ENCODE measurements at regions not wholly inside any gene's neighbourhood (a gene's known extent, or its start where the extent isn't known, plus 50 kb on each side); places are given as distances from the start of the nearest gene placed in this dataset.

- DNase-seq (ENCODE audit: low read depth): no peak
Observed at GRCh38 chr18:60134806-60135205, 235.0 kb downstream of the PMAIP1 start.

- no peak for DNase-seq (ENCODE audit: low read depth)
Observed at GRCh38 chr18:60130284-60130683, 230.5 kb downstream of the PMAIP1 start.

GRCh38 chr18:60123031-60123430 is 223.2 kb downstream of the PMAIP1 start:
- DNase-seq (ENCODE audit: low read depth): no peak

GRCh38 chr18:60122339-60122738 is 222.5 kb downstream of the PMAIP1 start:
- no peak for DNase-seq (ENCODE audit: low read depth)

GRCh38 chr18:60120231-60120750 is 220.5 kb downstream of the PMAIP1 start:
- DNase-seq (ENCODE audit: low read depth): no peak

GRCh38 chr18:60117321-60117720 is 217.5 kb downstream of the PMAIP1 start:
- DNase-seq (ENCODE audit: low read depth): no peak

GRCh38 chr18:60113396-60113795 is 213.6 kb downstream of the PMAIP1 start:
- no peak for DNase-seq (ENCODE audit: low read depth)

GRCh38 chr18:60112369-60112768 is 212.6 kb downstream of the PMAIP1 start:
- no peak for DNase-seq (ENCODE audit: low read depth)

GRCh38 chr18:60111525-60111924 is 211.7 kb downstream of the PMAIP1 start:
- DNase-seq (ENCODE audit: low read depth): no peak

- no peak for DNase-seq (ENCODE audit: low read depth)
Observed at GRCh38 chr18:60110836-60111235, 211.0 kb downstream of the PMAIP1 start.

- no peak for DNase-seq (ENCODE audit: low read depth)
Observed at GRCh38 chr18:60100778-60101177, 201.0 kb downstream of the PMAIP1 start.

GRCh38 chr18:60099709-60100108 is 199.9 kb downstream of the PMAIP1 start:
- DNase-seq (ENCODE audit: low read depth): no peak

GRCh38 chr18:60096428-60096827 is 196.6 kb downstream of the PMAIP1 start:
- DNase-seq (ENCODE audit: low read depth): no peak

GRCh38 chr18:60092073-60092472 is 192.3 kb downstream of the PMAIP1 start:
- no peak for DNase-seq (ENCODE audit: low read depth)

- DNase-seq (ENCODE audit: low read depth): no peak
Observed at GRCh38 chr18:60090170-60090569, 190.4 kb downstream of the PMAIP1 start.

- DNase-seq (ENCODE audit: low read depth): no peak
Observed at GRCh38 chr18:60082790-60083189, 183.0 kb downstream of the PMAIP1 start.

GRCh38 chr18:60082282-60082681 is 182.5 kb downstream of the PMAIP1 start:
- no peak for DNase-seq (ENCODE audit: low read depth)

GRCh38 chr18:60075477-60075876 is 175.7 kb downstream of the PMAIP1 start:
- no peak for DNase-seq (ENCODE audit: low read depth)

GRCh38 chr18:60070631-60071030 is 170.8 kb downstream of the PMAIP1 start:
- DNase-seq (ENCODE audit: low read depth): no peak

- DNase-seq (ENCODE audit: low read depth): no peak
Observed at GRCh38 chr18:60069145-60069544, 169.3 kb downstream of the PMAIP1 start.

GRCh38 chr18:60067426-60068210 is 167.8 kb downstream of the PMAIP1 start:
- no peak for DNase-seq (ENCODE audit: low read depth)

- no peak for DNase-seq (ENCODE audit: low read depth)
Observed at GRCh38 chr18:60066219-60066975, 166.6 kb downstream of the PMAIP1 start.

- DNase-seq (ENCODE audit: low read depth): no peak
Observed at GRCh38 chr18:60064271-60064670, 164.5 kb downstream of the PMAIP1 start.

Data from stimulated activated CD8-positive, alpha-beta memory T cell treated with anti-CD3 and anti-CD28 coated beads, Interleukin-15, amount 100 ng/mL, for 1 hour (primary cell).